Thyroid gland (tissue), 4 donors: ENCODE measurements at regions not wholly inside any gene's neighbourhood (a gene's known extent, or its start where the extent isn't known, plus 50 kb on each side); places are given as distances from the start of the nearest gene placed in this dataset.

Source experiments
- DNase-seq, 2 donors: peaks; one replicate each; pipeline ENCODE4 v3.0.0-alpha.2; 2019
- H3K27ac ChIP-seq, 3 donors: fragments of 200-600 bp; sonication (generic); 1 replicate in 2 of 3; 2 replicates in 1 of 3; pipeline ENCODE4 v1.5.1; 2016 to 2019; ENCODE audit warnings: mild to moderate bottlenecking in 1 of 3, moderate library complexity in 1 of 3
- H3K27me3 ChIP-seq: fragments of 200-600 bp; sonication (generic); one replicate; pipeline ENCODE4 v1.5.1; 2019
- H3K36me3 ChIP-seq, 2 donors: fragments of 200-600 bp; sonication (generic); one replicate each; pipeline ENCODE4 v1.5.1; 2016 to 2019
- H3K4me1 ChIP-seq, 2 donors: fragments of 200-600 bp; sonication (generic); one replicate each; pipeline ENCODE4 v1.5.1; 2017 to 2019
- H3K4me3 ChIP-seq, 3 donors: fragments of 200-600 bp; sonication (generic); replicated peaks in 1 of 3; 1 replicate in 2 of 3; 2 replicates in 1 of 3; pipeline ENCODE4 v1.5.1; 2016; ENCODE audit warnings: mild to moderate bottlenecking in 1 of 3
- H3K9me3 ChIP-seq: fragments of 200-600 bp; sonication (generic); one replicate; pipeline ENCODE4 v1.5.1; 2017
- POLR2A ChIP-seq, 2 donors: fragments of 450-650 bp; IDR thresholded peaks; one replicate each; pipeline ENCODE4 v1.6.1; 2017; ENCODE audit warnings: antibody characterized with exemption in 2 of 2, mild to moderate bottlenecking in 2 of 2, moderate library complexity in 1 of 2
- WGBS, 2 donors: methylation state at CpG; one replicate each; pipeline ENCODE4 v1.1.5; 2017; 5-methylcytosine and 5-hydroxymethylcytosine counted together
- intact Hi-C: fragments of 100-400 bp; cut with DNase I; formaldehyde crosslinking; loops from one replicate; pipeline ENCODE4 v1.15.1; 2023
- TF ChIP-seq, protein P1 (sequence below), 6 experiments: fragments of 200-600 bp in 3 of 6; fragments of 450-650 bp in 3 of 6; sonication (generic) in 3 of 6; IDR thresholded peaks; one replicate each; pipeline ENCODE4 v1.5.1; 2016 to 2019; ENCODE audit warnings: antibody characterized with exemption in 6 of 6, mild to moderate bottlenecking in 2 of 6, inconsistent platforms in 1 of 6, moderate library complexity in 1 of 6

DNA sequence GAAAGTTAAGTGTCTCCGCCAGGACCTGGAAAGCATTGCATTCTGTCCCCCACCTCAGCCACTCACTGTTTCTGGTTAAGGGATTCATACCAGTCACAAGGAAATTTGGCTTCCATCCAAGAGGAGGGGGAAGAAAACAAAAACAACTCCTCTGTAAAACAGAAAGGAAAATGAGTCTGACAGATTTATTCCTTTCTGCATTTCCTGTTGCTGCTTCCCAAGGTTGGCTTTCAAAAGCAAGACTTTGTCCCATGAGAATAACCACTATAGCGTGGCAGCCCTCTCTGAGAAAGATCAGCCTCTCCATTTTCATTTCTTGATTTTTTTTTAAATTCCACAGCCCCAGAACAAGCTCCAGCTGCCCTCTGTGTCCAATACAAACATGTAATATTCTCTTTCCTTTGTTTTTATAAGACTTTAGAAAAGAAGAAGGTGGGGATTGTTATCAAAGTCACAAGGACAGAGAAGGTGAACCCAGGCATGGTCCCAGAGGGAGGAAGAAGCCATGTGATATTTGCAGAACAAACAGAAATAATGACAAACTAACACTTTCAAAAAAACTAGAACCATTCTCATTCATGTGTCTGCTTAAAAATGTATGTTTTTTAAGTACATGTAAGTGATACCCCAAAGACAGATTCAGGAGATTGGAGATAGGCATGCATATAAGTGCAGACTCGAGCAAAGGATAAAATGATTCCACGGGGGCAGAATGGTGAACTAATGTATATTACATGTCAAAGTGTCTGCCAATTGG, 90.7 kb upstream of the DCLK2 start:
- no peaks in the 10 kb centered on the region for H3K9me3 ChIP-seq
- no peaks in the 10 kb centered on the region for H3K36me3 ChIP-seq
- peak overlapping the region; percentile 67 to 85 (median 73) for H3K27ac ChIP-seq
- H3K4me1 ChIP-seq, result peaks cover 43 to 47% of the 10 kb centered on the region in 2 donors
- peak in 1 of 2 donors; percentile 18 for DNase-seq
- TF ChIP-seq, protein P1, sequence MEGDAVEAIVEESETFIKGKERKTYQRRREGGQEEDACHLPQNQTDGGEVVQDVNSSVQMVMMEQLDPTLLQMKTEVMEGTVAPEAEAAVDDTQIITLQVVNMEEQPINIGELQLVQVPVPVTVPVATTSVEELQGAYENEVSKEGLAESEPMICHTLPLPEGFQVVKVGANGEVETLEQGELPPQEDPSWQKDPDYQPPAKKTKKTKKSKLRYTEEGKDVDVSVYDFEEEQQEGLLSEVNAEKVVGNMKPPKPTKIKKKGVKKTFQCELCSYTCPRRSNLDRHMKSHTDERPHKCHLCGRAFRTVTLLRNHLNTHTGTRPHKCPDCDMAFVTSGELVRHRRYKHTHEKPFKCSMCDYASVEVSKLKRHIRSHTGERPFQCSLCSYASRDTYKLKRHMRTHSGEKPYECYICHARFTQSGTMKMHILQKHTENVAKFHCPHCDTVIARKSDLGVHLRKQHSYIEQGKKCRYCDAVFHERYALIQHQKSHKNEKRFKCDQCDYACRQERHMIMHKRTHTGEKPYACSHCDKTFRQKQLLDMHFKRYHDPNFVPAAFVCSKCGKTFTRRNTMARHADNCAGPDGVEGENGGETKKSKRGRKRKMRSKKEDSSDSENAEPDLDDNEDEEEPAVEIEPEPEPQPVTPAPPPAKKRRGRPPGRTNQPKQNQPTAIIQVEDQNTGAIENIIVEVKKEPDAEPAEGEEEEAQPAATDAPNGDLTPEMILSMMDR (IDR thresholded peaks at IDR 0.05), result no peak
- no peak for TF ChIP-seq POLR2A (IDR thresholded peaks at IDR 0.05)
- intact Hi-C loops, result loop anchor here (10.0 kb wide), 1 partner anchor 257 kb away; no protein-coding TSS in a partner anchor
- H3K4me3 ChIP-seq, result no peak overlapping the region
- WGBS, 2 donors, result 50 to 51% methylated on average over 4 of the region's 4 CpGs
- H3K27me3 ChIP-seq, result no peaks in the 10 kb centered on the region

DNA sequence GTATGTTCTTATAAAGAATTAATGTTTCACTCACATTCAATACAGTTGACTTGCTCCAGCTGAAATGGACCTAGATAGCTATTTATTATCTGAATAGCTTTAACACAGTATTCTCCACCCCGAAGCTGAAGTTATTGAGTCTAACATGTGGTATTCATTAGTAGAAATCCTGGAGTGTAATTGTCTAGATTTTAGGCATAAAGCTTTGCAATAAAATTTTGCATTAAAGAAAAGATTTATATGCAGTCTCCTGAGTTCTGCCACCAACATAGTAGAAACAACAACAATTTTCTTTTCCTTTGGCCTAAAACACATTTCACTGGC, 90.2 kb upstream of the DCLK2 start:
- Histone ChIP-seq H3K27ac (peak overlapping the region; percentile 67 to 85 (median 73)), H3K36me3 (no peaks in the 10 kb centered on the region), H3K4me3 (no peak overlapping the region), H3K9me3 (no peaks in the 10 kb centered on the region), H3K27me3 (no peaks in the 10 kb centered on the region), H3K4me1 (peaks cover 43 to 47% of the 10 kb centered on the region in 2 donors)
- 79 to 80% methylated on average over 1 of the region's 1 CpG for WGBS, 2 donors
- intact Hi-C loops, result loop anchor here (10.0 kb wide), 1 partner anchor 257 kb away; no protein-coding TSS in a partner anchor
- TF ChIP-seq POLR2A (IDR thresholded peaks at IDR 0.05), result no peak
- TF ChIP-seq, protein P1 (IDR thresholded peaks at IDR 0.05), result no peak
- no peak for DNase-seq

DNA sequence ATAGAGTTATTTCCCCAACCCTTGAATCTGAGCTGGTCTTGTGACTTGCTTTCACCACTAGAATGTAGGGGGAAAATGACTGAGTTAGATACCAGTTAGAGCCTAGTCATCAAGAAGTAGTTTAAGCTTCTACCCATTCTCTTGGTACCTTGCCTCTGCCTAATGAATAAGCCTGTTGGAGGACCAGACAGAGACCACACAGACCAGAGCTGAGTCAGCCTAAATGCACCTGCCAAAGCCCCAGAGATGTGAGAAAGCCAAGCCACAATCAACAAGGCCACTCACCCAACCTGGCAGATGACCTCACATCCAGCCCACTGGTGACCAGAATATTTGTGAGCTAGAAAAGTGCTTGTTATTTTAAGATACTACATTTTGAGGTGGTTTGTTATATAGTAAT, 85.2 kb upstream of the DCLK2 start:
- intact Hi-C loops, result no loop called here
- no peak for DNase-seq
- Histone ChIP-seq H3K9me3 (no peaks in the 10 kb centered on the region), H3K36me3 (no peaks in the 10 kb centered on the region), H3K4me1 (peaks cover 11 to 18% of the 10 kb centered on the region in 2 donors), H3K27me3 (no peaks in the 10 kb centered on the region), H3K27ac (no peak overlapping the region), H3K4me3 (no peak overlapping the region)
- no peak for TF ChIP-seq POLR2A (IDR thresholded peaks at IDR 0.05)
- TF ChIP-seq, protein P1 (IDR thresholded peaks at IDR 0.05), result no peak

DNA sequence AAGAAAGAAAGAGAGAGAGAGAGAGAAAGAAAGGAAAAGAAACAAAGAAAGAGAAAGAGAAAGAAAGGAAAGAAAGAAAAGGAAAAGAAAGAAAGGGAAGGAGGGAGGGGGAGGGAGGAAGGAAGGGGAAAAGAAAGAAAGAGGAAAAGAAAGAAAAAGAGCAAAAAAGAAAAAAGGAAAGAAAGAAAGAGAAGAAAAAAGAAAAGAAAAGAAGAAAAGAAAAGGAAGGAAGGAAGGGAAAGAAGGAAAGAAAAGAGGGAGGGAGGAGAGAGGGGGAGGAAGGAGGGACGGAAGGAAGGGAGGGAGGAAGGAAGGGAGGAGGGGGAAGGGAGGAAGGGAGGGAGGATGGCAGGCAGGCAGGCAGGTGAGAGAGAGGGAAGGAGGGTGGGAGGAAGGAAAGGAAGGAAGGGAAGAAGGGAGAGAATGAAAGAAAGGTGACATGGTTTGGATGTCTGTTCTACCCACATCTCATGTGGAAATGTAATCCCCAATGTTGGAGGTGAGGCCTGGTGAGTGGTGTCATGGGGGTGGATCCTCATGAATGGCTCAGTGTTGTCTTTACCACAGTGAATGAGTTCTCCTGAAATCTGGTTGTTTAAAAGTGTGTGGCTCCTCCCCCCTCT, 83.0 kb upstream of the DCLK2 start:
- H3K4me3 ChIP-seq, result no peak overlapping the region
- peak in 1 of 2 donors; percentile 21 for DNase-seq
- intact Hi-C loops, result no loop called here
- WGBS, 2 donors, result 79% methylated on average over 1 of the region's 1 CpG; no CpG with 5 or more reads in 1 of the 2 donors
- peaks cover 9 to 18% of the 10 kb centered on the region in 2 donors for H3K4me1 ChIP-seq
- H3K27me3 ChIP-seq, result no peaks in the 10 kb centered on the region
- H3K9me3 ChIP-seq, result no peaks in the 10 kb centered on the region
- no peaks in the 10 kb centered on the region for H3K36me3 ChIP-seq
- no peak for TF ChIP-seq POLR2A (IDR thresholded peaks at IDR 0.05)
- TF ChIP-seq, protein P1 (IDR thresholded peaks at IDR 0.05), result no peak
- no peak overlapping the region for H3K27ac ChIP-seq

DNA sequence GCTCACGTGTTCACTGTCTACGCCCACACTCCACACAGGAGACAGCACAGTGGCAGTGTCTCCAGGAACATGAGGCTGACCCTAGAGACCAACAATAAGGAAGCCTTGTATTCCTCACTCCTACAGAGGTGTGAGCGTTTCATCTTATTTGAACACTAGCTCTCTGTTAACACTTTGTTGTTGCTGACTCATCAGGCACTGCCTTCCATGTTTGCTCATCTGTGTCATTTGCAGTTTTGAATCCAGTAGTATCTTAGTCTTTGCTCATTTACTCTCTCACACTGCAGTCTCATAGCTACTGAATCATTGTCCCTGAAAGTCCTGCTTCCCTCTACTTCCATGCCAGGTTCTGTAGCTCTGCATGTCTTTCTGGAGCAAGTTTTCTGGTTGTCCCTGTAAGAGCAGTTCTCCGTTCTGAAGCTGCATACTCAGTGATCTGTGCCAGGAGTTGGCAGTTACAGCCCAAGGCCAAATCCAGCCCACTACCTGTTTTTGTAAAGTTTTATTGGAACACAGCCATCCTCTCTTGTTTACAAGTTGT, 80.3 kb upstream of the DCLK2 start:
- Histone ChIP-seq H3K36me3 (no peaks in the 10 kb centered on the region), H3K4me3 (no peak overlapping the region), H3K9me3 (no peaks in the 10 kb centered on the region), H3K27me3 (no peaks in the 10 kb centered on the region), H3K4me1 (peaks cover 14 to 24% of the 10 kb centered on the region in 2 donors), H3K27ac (peak overlapping the region; percentile 28 to 74 (median 54))
- TF ChIP-seq, protein P1 (IDR thresholded peaks at IDR 0.05), result no peak
- no peak for TF ChIP-seq POLR2A (IDR thresholded peaks at IDR 0.05)
- WGBS, 2 donors, result 46 to 55% methylated on average over 4 of the region's 4 CpGs
- intact Hi-C loops, result no loop called here
- peak; percentile 33 to 34 for DNase-seq
